WTC11 (cell line): ENCODE measurements at regions not wholly inside any gene's neighbourhood (a gene's known extent, or its start where the extent isn't known, plus 50 kb on each side); places are given as distances from the start of the nearest gene placed in this dataset.

Source experiments
- ATAC-seq: fragments of 200-7000 bp; cut with Tn5 transposase; 2 replicates; pipeline ENCODE4 v1.10.0; 2021; ENCODE audit warnings: mild to moderate bottlenecking, moderate library complexity
- CTCF ChIA-PET: fragments of 300-600 bp; sonication (Branson Sonifier 250); formaldehyde crosslinking; loops from one replicate; lab custom pipeline; 2021; ENCODE audit warnings: antibody characterized with exemption; lab: Charles Lee
- POLR2A ChIA-PET: fragments of 350-600 bp; sonication (Branson Sonifier 250); formaldehyde crosslinking; loops from one replicate; lab custom pipeline; 2021; ENCODE audit warnings: antibody characterized with exemption; lab: Charles Lee
- DNase-seq: peaks from one replicate; pipeline ENCODE4 v3.0.0; 2021; ENCODE audit warnings: low spot score
- H3K27ac Mint-ChIP-seq: 2 replicates; pipeline ENCODE4 v1.8.0; 2021; ENCODE audit warnings: mixed read lengths
- H3K27me3 Mint-ChIP-seq: 2 replicates; pipeline ENCODE4 v1.8.0; 2021; ENCODE audit warnings: low read depth, mild to moderate bottlenecking, moderate library complexity, mixed read lengths
- H3K36me3 Mint-ChIP-seq: 2 replicates; pipeline ENCODE4 v1.8.0; 2021; ENCODE audit warnings: mixed read lengths
- H3K4me1 Mint-ChIP-seq: 2 replicates; pipeline ENCODE4 v1.8.0; 2022; ENCODE audit warnings: mixed read lengths
- H3K4me3 Mint-ChIP-seq: 2 replicates; pipeline ENCODE4 v1.8.0; 2021; ENCODE audit warnings: mild to moderate bottlenecking, moderate library complexity, mixed read lengths
- H3K9me3 Mint-ChIP-seq: 2 replicates; pipeline ENCODE4 v1.8.0; 2021; ENCODE audit warnings: mixed read lengths
- ETV6 ChIP-seq: sonication (generic); formaldehyde crosslinking; IDR thresholded peaks from 2 replicates; pipeline ENCODE4 v1.8.1; 2022; ENCODE audit warnings: mild to moderate bottlenecking, missing genetic modification reagents
- FOXK1 ChIP-seq: sonication (generic); formaldehyde crosslinking; IDR thresholded peaks from 2 replicates; pipeline ENCODE4 v1.8.0; 2022; ENCODE audit warnings: mild to moderate bottlenecking, moderate library complexity, missing genetic modification reagents
- HMGA2 ChIP-seq: fragments of 250-450 bp; sonication (Bioruptor Pico); IDR thresholded peaks from 2 replicates; pipeline ENCODE4 v1.4.0; 2021; ENCODE audit warnings: mild to moderate bottlenecking, moderate library complexity
- NFE2L1 ChIP-seq: sonication (generic); formaldehyde crosslinking; IDR thresholded peaks from 2 replicates; pipeline ENCODE4 v1.8.1; 2023; ENCODE audit warnings: missing genetic modification reagents
- OVOL2 ChIP-seq: fragments of 250-450 bp; sonication (Bioruptor Pico); IDR thresholded peaks from 2 replicates; pipeline ENCODE4 v1.9.0; 2021; ENCODE audit warnings: mild to moderate bottlenecking, borderline replicate concordance
- RELA ChIP-seq: sonication (generic); formaldehyde crosslinking; IDR thresholded peaks from 2 replicates; pipeline ENCODE4 v1.8.1; 2022; ENCODE audit warnings: missing genetic modification reagents, mild to moderate bottlenecking, borderline replicate concordance
- SMAD3 ChIP-seq: sonication (generic); formaldehyde crosslinking; IDR thresholded peaks from 2 replicates; pipeline ENCODE4 v1.8.0; 2022; ENCODE audit warnings: missing genetic modification reagents, mild to moderate bottlenecking, borderline replicate concordance
- ZNF121 ChIP-seq: sonication (generic); formaldehyde crosslinking; IDR thresholded peaks from 2 replicates; pipeline ENCODE4 v1.8.0; 2023; ENCODE audit warnings: missing genetic modification reagents
- ZNF232 ChIP-seq: sonication (generic); formaldehyde crosslinking; IDR thresholded peaks from 2 replicates; pipeline ENCODE4 v1.8.0; 2022; ENCODE audit warnings: mild to moderate bottlenecking, missing genetic modification reagents
- TF ChIP-seq, protein P1 (sequence below): sonication (generic); formaldehyde crosslinking; IDR thresholded peaks from 2 replicates; pipeline ENCODE4 v1.8.1; 2023; ENCODE audit warnings: mild to moderate bottlenecking, missing genetic modification reagents
- TF ChIP-seq, protein P2 (sequence below): sonication (generic); formaldehyde crosslinking; IDR thresholded peaks from 2 replicates; pipeline ENCODE4 v1.8.1; 2023; ENCODE audit warnings: mild to moderate bottlenecking, moderate library complexity, missing genetic modification reagents
- TF ChIP-seq, protein P3 (sequence below): sonication (generic); formaldehyde crosslinking; conservative IDR thresholded peaks from 2 replicates; pipeline ENCODE4 v1.8.1; 2023; ENCODE audit warnings: mild to moderate bottlenecking, low read depth, missing genetic modification reagents, moderate library complexity
- TF ChIP-seq, protein P4 (sequence below): sonication (generic); formaldehyde crosslinking; IDR thresholded peaks from 2 replicates; pipeline ENCODE4 v1.8.0; 2022; ENCODE audit warnings: missing genetic modification reagents
- TF ChIP-seq, protein P5 (sequence below): sonication (generic); formaldehyde crosslinking; IDR thresholded peaks from 2 replicates; pipeline ENCODE4 v1.8.1; 2022; ENCODE audit warnings: low read depth, mild to moderate bottlenecking, moderate library complexity, missing genetic modification reagents, borderline replicate concordance
- TF ChIP-seq, protein P6 (sequence below): fragments of 200-600 bp; IDR thresholded peaks from 2 replicates; pipeline ENCODE4 v1.8.0; 2022; ENCODE audit warnings: antibody characterized with exemption
- TF ChIP-seq, protein P7 (sequence below): sonication (generic); formaldehyde crosslinking; IDR thresholded peaks from 2 replicates; pipeline ENCODE4 v1.8.1; 2023; ENCODE audit warnings: mild to moderate bottlenecking, missing genetic modification reagents, moderate library complexity
- TF ChIP-seq, protein P8 (sequence below): fragments of 250-450 bp; sonication (Bioruptor Pico); IDR thresholded peaks from 2 replicates; pipeline ENCODE4 v2.1.2; 2022; ENCODE audit warnings: mild to moderate bottlenecking, moderate library complexity

DNA sequence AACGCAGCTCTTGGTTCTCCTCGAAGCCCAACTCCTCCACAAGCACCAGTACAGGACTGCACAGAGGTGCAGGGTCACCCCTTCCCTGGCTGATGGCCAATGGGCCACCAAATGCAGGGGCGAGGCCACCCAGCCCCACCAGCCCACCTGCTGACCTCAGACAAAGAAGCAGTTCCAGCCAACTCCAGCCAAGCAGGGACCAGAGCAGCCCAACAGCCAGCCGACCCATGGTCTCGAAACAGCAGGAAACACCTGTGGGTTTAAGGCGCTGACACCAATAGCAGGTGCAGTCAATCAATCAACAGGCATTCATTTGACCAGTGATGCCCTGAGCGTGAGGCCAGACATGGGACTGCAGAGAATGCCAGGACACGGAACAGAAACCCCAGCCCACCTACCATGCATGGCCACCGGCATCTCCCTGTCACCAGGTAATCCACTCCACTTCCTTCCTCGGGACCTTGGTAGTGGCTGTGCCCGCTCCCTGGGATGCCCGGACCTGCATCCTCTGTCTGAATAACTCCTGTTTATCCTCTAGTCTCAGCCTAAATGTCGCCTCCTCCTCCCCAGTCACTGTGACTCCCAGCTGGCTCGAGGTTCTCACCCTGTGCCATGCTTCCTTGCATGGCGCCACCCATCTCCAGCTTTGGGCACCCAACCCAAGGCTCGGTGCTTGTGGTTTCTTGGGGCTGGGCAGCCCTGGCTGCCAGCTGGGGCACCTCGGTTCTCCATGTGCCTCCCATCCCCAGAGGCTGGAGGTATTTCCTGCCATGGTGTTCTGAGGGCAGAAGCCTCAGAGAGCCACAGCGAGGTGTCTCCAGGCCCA is 1475.4 kb downstream of the BRD1 start:
- CTCF ChIA-PET, result interaction anchor here (0.5 kb wide), 1 partner anchor 247 kb away, joined by 4 read pairs; no protein-coding TSS in a partner anchor

DNA sequence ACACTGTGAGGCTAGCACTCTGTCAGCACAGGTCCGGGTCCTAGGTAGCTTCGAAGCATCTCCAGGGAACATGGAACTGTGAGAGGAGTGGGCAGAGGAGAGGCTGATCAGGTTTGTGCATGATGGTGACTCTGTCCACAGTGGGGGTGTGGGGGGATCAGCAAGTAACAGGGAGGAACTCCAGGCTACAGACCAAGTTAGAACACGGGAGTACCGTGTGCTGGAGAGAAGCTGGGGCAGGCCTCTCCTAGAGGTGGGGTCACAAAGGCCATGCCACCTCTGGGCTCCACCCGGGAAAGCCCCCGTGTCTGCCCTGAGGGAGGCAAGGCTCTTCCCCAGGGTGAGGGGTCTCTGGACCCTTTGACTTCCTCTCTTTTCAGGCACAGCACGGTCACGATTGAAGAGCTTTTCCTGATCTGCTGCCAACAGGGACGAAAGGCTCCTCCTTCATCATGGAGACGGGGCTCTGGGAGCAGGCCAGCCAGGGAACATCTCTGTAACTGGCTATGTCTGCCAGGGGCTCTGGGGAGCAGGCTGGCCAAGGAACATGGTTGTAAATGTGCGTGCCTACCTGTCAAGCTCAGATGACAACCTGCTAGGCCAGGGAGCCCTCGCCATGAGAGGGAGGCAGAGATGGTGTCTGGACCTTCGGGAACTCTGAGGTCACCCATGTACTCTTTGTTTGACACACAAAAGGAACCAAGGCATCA is 1476.1 kb downstream of the BRD1 start:
- POLR2A ChIA-PET, result no interaction called here
- no peak for ATAC-seq
- TF ChIP-seq, protein P1, sequence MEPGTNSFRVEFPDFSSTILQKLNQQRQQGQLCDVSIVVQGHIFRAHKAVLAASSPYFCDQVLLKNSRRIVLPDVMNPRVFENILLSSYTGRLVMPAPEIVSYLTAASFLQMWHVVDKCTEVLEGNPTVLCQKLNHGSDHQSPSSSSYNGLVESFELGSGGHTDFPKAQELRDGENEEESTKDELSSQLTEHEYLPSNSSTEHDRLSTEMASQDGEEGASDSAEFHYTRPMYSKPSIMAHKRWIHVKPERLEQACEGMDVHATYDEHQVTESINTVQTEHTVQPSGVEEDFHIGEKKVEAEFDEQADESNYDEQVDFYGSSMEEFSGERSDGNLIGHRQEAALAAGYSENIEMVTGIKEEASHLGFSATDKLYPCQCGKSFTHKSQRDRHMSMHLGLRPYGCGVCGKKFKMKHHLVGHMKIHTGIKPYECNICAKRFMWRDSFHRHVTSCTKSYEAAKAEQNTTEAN (CRISPR knock-in tag), result no peak
- TF ChIP-seq, protein P2, sequence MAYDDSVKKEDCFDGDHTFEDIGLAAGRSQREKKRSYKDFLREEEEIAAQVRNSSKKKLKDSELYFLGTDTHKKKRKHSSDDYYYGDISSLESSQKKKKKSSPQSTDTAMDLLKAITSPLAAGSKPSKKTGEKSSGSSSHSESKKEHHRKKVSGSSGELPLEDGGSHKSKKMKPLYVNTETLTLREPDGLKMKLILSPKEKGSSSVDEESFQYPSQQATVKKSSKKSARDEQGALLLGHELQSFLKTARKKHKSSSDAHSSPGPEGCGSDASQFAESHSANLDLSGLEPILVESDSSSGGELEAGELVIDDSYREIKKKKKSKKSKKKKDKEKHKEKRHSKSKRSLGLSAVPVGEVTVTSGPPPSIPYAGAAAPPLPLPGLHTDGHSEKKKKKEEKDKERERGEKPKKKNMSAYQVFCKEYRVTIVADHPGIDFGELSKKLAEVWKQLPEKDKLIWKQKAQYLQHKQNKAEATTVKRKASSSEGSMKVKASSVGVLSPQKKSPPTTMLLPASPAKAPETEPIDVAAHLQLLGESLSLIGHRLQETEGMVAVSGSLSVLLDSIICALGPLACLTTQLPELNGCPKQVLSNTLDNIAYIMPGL, result no peak
- TF ChIP-seq, protein P3, sequence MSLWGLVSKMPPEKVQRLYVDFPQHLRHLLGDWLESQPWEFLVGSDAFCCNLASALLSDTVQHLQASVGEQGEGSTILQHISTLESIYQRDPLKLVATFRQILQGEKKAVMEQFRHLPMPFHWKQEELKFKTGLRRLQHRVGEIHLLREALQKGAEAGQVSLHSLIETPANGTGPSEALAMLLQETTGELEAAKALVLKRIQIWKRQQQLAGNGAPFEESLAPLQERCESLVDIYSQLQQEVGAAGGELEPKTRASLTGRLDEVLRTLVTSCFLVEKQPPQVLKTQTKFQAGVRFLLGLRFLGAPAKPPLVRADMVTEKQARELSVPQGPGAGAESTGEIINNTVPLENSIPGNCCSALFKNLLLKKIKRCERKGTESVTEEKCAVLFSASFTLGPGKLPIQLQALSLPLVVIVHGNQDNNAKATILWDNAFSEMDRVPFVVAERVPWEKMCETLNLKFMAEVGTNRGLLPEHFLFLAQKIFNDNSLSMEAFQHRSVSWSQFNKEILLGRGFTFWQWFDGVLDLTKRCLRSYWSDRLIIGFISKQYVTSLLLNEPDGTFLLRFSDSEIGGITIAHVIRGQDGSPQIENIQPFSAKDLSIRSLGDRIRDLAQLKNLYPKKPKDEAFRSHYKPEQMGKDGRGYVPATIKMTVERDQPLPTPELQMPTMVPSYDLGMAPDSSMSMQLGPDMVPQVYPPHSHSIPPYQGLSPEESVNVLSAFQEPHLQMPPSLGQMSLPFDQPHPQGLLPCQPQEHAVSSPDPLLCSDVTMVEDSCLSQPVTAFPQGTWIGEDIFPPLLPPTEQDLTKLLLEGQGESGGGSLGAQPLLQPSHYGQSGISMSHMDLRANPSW (CRISPR knock-in tag), result no peak
- TF ChIP-seq HMGA2 (no peak), FOXK1 (no peak), RELA (CRISPR knock-in tag) (no peak), NFE2L1 (CRISPR knock-in tag) (no peak), OVOL2 (no peak), ZNF121 (CRISPR knock-in tag) (no peak), SMAD3 (CRISPR knock-in tag) (no peak), ZNF232 (CRISPR knock-in tag) (no peak)
- TF ChIP-seq, protein P4, sequence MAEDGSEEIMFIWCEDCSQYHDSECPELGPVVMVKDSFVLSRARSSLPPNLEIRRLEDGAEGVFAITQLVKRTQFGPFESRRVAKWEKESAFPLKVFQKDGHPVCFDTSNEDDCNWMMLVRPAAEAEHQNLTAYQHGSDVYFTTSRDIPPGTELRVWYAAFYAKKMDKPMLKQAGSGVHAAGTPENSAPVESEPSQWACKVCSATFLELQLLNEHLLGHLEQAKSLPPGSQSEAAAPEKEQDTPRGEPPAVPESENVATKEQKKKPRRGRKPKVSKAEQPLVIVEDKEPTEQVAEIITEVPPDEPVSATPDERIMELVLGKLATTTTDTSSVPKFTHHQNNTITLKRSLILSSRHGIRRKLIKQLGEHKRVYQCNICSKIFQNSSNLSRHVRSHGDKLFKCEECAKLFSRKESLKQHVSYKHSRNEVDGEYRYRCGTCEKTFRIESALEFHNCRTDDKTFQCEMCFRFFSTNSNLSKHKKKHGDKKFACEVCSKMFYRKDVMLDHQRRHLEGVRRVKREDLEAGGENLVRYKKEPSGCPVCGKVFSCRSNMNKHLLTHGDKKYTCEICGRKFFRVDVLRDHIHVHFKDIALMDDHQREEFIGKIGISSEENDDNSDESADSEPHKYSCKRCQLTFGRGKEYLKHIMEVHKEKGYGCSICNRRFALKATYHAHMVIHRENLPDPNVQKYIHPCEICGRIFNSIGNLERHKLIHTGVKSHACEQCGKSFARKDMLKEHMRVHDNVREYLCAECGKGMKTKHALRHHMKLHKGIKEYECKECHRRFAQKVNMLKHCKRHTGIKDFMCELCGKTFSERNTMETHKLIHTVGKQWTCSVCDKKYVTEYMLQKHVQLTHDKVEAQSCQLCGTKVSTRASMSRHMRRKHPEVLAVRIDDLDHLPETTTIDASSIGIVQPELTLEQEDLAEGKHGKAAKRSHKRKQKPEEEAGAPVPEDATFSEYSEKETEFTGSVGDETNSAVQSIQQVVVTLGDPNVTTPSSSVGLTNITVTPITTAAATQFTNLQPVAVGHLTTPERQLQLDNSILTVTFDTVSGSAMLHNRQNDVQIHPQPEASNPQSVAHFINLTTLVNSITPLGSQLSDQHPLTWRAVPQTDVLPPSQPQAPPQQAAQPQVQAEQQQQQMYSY (CRISPR knock-in tag), result no peak
- TF ChIP-seq, protein P5, sequence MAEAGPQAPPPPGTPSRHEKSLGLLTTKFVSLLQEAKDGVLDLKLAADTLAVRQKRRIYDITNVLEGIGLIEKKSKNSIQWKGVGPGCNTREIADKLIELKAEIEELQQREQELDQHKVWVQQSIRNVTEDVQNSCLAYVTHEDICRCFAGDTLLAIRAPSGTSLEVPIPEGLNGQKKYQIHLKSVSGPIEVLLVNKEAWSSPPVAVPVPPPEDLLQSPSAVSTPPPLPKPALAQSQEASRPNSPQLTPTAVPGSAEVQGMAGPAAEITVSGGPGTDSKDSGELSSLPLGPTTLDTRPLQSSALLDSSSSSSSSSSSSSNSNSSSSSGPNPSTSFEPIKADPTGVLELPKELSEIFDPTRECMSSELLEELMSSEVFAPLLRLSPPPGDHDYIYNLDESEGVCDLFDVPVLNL (CRISPR knock-in tag), result no peak
- TF ChIP-seq, protein P6, sequence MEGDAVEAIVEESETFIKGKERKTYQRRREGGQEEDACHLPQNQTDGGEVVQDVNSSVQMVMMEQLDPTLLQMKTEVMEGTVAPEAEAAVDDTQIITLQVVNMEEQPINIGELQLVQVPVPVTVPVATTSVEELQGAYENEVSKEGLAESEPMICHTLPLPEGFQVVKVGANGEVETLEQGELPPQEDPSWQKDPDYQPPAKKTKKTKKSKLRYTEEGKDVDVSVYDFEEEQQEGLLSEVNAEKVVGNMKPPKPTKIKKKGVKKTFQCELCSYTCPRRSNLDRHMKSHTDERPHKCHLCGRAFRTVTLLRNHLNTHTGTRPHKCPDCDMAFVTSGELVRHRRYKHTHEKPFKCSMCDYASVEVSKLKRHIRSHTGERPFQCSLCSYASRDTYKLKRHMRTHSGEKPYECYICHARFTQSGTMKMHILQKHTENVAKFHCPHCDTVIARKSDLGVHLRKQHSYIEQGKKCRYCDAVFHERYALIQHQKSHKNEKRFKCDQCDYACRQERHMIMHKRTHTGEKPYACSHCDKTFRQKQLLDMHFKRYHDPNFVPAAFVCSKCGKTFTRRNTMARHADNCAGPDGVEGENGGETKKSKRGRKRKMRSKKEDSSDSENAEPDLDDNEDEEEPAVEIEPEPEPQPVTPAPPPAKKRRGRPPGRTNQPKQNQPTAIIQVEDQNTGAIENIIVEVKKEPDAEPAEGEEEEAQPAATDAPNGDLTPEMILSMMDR, result no peak

More for the DNA sequence above, 1475.4 kb downstream of the BRD1 start:
- no peak for ATAC-seq
- peaks cover 13% of the 10 kb centered on the region for H3K4me1 Mint-ChIP-seq
- POLR2A ChIA-PET, result no interaction called here
- H3K9me3 Mint-ChIP-seq, result no peaks in the 10 kb centered on the region
- no peak overlapping the region for H3K27ac Mint-ChIP-seq
- no peak for TF ChIP-seq ETV6 (CRISPR knock-in tag)
- TF ChIP-seq, protein P7, sequence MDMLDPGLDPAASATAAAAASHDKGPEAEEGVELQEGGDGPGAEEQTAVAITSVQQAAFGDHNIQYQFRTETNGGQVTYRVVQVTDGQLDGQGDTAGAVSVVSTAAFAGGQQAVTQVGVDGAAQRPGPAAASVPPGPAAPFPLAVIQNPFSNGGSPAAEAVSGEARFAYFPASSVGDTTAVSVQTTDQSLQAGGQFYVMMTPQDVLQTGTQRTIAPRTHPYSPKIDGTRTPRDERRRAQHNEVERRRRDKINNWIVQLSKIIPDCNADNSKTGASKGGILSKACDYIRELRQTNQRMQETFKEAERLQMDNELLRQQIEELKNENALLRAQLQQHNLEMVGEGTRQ (CRISPR knock-in tag), result no peak
- TF ChIP-seq, protein P8, sequence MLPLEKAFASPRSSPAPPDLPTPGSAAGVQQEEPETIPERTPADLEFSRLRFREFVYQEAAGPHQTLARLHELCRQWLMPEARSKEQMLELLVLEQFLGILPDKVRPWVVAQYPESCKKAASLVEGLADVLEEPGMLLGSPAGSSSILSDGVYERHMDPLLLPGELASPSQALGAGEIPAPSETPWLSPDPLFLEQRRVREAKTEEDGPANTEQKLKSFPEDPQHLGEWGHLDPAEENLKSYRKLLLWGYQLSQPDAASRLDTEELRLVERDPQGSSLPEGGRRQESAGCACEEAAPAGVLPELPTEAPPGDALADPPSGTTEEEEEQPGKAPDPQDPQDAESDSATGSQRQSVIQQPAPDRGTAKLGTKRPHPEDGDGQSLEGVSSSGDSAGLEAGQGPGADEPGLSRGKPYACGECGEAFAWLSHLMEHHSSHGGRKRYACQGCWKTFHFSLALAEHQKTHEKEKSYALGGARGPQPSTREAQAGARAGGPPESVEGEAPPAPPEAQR (CRISPR knock-in tag), result no peak
- H3K4me3 Mint-ChIP-seq, result no peak overlapping the region
- no peaks in the 10 kb centered on the region for H3K36me3 Mint-ChIP-seq
- H3K27me3 Mint-ChIP-seq, result peaks cover 3% of the 10 kb centered on the region
- no peak for DNase-seq

More for the DNA sequence above, 1476.1 kb downstream of the BRD1 start:
- Mint-ChIP-seq H3K36me3 (no peaks in the 10 kb centered on the region), H3K4me1 (peaks cover 5% of the 10 kb centered on the region), H3K9me3 (no peaks in the 10 kb centered on the region), H3K4me3 (no peak overlapping the region), H3K27ac (no peak overlapping the region), H3K27me3 (peaks cover 3% of the 10 kb centered on the region)
- CTCF ChIA-PET, result interaction anchor here (0.5 kb wide), 1 partner anchor 246 kb away, joined by 4 read pairs; no protein-coding TSS in a partner anchor
- DNase-seq, result no peak
